GM10266 (cell line): ENCODE measurements at regions not wholly inside any gene's neighbourhood (a gene's known extent, or its start where the extent isn't known, plus 50 kb on each side); places are given as distances from the start of the nearest gene placed in this dataset.

Source experiments
- DNase-seq: peaks from one replicate; pipeline ENCODE4 v3.0.0; 2012; ENCODE audit errors: extremely low spot score
- TF ChIP-seq, protein P1 (sequence below): IDR thresholded peaks from 2 replicates; pipeline ENCODE4 v1.5.1; 2012; ENCODE audit warnings: mild to moderate bottlenecking, low read depth; ENCODE audit not compliant: control insufficient read depth, insufficient read depth; ENCODE audit errors: missing control alignments

DNA sequence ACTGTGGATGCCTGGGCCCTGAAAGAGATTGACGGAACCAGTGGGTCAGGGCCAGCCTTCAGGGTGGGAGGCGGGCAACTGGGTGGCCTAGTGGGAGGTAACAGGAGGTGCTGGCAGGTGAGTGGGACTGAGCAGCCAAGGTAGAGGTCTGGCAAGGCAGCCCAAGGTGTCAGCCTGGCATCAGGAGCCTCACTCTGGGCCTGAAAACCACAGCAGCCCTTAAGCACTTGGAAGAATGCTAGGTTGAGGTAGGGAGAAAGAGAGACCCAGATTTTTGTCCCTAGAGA is 315.8 kb upstream of the PRICKLE1 start:
- TF ChIP-seq, protein P1, sequence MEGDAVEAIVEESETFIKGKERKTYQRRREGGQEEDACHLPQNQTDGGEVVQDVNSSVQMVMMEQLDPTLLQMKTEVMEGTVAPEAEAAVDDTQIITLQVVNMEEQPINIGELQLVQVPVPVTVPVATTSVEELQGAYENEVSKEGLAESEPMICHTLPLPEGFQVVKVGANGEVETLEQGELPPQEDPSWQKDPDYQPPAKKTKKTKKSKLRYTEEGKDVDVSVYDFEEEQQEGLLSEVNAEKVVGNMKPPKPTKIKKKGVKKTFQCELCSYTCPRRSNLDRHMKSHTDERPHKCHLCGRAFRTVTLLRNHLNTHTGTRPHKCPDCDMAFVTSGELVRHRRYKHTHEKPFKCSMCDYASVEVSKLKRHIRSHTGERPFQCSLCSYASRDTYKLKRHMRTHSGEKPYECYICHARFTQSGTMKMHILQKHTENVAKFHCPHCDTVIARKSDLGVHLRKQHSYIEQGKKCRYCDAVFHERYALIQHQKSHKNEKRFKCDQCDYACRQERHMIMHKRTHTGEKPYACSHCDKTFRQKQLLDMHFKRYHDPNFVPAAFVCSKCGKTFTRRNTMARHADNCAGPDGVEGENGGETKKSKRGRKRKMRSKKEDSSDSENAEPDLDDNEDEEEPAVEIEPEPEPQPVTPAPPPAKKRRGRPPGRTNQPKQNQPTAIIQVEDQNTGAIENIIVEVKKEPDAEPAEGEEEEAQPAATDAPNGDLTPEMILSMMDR = no peak

DNA sequence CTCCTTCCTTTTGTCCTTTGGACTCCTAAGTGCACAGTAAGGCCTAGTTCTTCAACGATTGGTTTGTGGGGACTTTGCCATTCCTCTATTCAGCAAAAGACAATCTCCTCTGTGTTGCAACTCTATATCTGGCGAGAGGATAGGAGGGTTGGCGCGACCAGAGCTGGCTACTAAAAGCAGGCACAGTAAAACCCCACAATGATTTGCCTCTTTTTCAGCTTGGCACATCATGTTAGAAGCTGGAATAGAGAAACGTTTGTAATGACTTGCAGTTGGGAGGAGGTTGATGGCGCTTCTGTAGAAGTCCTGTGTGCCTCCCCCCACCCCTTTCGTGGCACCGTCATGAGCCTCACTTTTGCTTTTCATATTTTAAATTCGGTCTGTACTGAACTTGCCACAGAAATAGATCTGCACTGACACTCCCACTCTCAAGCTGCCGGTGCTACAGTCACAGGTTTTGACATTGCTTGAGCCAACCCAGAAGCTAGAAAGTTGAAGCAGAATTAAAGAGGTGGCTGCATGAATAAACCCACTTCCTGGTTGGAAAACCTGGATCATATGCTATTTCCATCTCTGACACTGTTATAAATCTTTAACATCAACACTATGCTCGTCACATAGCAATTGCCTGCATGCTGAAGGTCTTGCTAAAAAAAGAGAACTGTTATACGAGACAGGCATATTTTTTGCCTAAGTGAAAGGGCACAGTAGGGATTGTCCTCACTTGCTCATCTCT is 315.3 kb upstream of the PRICKLE1 start:
- no peak for DNase-seq
- TF ChIP-seq, protein P1 = no peak

More for the DNA sequence above, 315.8 kb upstream of the PRICKLE1 start:
- DNase-seq = no peak

DNA sequence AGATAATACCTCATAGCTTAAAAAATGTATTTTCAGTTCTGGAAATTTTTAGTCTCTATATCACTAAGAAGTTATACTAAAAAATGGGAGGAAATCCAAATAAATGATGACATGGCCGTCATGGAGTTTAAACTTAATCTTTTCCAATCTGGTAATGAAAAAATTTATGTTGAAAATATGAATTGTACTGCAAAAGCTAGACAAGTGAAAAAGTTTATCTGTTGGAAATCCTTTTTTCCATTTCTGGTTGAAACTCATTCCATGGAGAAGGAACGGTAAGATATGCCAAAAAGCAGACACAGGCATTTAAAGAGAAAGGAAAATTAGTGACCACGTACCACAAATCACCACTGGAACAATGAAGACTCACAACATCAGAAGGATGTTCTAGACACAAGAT is 314.2 kb upstream of the PRICKLE1 start:
- TF ChIP-seq, protein P1 = no peak
- DNase-seq = no peak

DNA sequence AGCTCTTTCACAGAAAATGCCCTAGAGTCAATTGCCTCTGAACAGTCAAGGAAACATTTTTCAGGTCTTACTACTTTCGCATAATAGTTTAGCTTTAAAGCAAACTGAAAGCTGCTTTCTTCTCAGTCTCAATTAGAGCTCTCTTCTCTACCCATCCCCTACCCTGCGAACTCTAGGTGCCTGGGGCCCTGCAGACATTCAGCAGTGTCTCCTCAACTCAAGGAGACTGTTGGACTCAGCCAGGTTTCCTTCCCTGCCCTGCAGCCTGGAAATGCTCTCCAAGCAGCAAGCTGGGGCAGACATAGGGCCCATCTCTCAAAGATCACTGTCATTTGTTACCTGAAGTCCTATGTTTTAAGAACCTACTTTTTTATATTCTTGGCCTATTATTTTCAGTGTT is 312.5 kb upstream of the PRICKLE1 start:
- DNase-seq = no peak
- TF ChIP-seq, protein P1 = no peak

DNA sequence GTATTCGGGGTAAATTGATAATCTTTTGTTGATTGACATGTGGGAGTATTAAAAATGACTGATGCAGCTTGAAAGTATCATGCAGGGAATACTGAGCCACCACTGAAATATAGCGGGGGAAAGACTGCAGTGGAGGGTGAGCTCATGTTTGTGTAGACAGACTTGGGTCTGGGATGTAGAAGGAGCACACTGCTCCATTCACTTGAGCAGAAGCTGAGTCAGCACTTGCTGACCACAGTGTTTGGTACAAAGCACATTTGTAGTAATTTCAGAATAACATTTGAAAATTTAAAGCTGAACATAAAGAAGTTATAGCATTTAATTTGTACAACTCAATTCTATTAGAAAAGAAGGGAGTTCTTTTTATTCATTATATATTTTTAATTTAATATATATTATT is 304.3 kb upstream of the PRICKLE1 start:
- no peak for DNase-seq
- TF ChIP-seq, protein P1 = no peak

DNA sequence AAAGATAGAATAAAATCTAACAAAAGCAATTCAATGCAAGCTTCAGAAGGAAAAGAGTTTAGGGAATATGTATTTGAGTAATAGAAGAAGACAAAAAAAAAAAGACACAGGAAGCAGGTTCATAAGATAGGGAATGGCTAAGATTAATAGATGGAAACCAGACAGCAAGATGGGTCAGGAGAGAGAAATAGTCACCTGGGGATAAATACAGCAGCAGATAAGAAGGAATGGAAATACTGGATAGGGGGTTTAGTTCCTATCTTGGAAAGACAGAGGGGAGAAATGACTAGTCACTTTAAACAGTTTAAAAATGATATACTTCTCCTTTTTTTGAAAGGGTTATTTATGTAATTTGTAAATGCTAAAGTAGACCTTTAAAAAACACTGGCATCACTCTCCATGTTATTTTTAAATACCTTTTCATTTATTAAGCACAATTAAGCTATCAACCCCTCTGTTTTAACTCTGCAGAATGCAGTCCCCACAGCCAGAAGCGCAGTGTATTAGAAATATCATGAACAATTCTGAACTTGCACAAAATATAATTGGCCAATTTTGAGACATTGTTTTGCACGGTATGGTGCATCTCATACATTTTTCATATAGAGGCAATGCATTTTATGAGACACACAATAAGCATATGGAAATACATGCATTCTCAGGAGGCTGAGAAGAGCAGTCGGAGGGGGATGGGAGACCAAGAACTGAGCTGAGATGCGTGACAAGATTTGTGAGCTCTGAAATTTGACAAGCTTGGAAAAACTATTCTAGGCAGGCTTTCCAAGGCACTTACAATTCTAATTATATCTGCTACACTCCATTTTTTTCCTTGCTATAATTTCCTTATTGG is 303.4 kb upstream of the PRICKLE1 start:
- DNase-seq = no peak
- TF ChIP-seq, protein P1 = no peak

DNA sequence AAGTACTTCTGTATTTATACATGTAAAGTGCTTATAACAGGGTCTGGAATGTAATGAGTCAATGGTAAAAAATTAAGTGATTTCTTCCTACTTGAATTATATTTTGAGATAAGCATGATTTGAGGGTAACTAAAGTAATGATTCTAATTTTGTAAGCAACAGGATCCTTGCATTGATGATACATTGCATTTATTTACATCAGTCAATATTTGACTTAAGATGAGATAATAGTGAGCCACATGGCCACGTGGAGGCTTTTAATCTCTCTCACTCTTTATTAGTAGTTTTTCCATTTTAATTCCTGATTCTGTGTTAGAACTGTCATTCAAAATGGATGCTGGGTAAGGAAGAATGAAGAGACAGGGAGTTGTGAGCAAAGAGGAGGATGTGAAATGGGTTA is 298.1 kb upstream of the PRICKLE1 start:
- TF ChIP-seq, protein P1 = no peak
- no peak for DNase-seq
